Suprapubic skin (tissue), 4 donors: ENCODE measurements at regions not wholly inside any gene's neighbourhood (a gene's known extent, or its start where the extent isn't known, plus 50 kb on each side); places are given as distances from the start of the nearest gene placed in this dataset.

Experiments used
- EP300 ChIP-seq: sonication (generic); formaldehyde crosslinking; IDR thresholded peaks from one replicate; pipeline ENCODE4 v1.6.1; 2017; ENCODE audit warnings: antibody characterized with exemption
- POLR2A ChIP-seq, 2 donors: fragments of 450-650 bp; IDR thresholded peaks; one replicate each; pipeline ENCODE4 v1.6.1; 2017; ENCODE audit warnings: antibody characterized with exemption in 2 of 2, mild to moderate bottlenecking in 2 of 2, moderate library complexity in 2 of 2
- POLR2AphosphoS5 ChIP-seq, 3 donors: sonication (generic); formaldehyde crosslinking; IDR thresholded peaks; one replicate each; pipeline ENCODE4 v1.6.1; 2017; ENCODE audit warnings: antibody characterized with exemption in 3 of 3
- TF ChIP-seq, protein P1 (sequence below), 2 donors: fragments of 200-600 bp in 1 of 2; fragments of 450-650 bp in 1 of 2; sonication (generic) in 1 of 2; IDR thresholded peaks; one replicate each; pipeline ENCODE4 v1.5.1; 2016 to 2019; ENCODE audit warnings: antibody characterized with exemption in 2 of 2, mild to moderate bottlenecking in 1 of 2, moderate library complexity in 1 of 2

DNA sequence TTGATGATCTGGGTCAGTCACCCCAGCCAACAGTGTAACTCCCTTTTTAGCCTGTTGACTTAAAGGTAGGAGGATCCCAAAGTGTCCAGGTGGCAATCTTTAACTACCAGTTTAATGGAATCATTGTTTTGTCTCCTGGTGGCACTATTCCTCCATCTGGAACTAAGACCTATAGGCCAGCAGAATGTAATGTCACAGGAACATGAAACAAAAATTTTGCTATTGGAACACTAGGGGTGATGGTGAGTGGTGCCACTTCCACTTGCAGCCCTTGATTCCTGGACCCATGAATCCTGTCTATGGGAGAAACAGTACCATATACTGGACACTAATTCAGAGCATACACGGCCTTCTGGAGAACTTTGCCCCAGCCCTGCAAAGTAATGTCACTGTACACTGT is 219.5 kb upstream of the RASA1 start:
- TF ChIP-seq POLR2A (IDR thresholded peaks at IDR 0.05) (no peak), EP300 (no peak), POLR2AphosphoS5 (IDR thresholded peaks at IDR 0.05) (no peak)
- TF ChIP-seq, protein P1, sequence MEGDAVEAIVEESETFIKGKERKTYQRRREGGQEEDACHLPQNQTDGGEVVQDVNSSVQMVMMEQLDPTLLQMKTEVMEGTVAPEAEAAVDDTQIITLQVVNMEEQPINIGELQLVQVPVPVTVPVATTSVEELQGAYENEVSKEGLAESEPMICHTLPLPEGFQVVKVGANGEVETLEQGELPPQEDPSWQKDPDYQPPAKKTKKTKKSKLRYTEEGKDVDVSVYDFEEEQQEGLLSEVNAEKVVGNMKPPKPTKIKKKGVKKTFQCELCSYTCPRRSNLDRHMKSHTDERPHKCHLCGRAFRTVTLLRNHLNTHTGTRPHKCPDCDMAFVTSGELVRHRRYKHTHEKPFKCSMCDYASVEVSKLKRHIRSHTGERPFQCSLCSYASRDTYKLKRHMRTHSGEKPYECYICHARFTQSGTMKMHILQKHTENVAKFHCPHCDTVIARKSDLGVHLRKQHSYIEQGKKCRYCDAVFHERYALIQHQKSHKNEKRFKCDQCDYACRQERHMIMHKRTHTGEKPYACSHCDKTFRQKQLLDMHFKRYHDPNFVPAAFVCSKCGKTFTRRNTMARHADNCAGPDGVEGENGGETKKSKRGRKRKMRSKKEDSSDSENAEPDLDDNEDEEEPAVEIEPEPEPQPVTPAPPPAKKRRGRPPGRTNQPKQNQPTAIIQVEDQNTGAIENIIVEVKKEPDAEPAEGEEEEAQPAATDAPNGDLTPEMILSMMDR (IDR thresholded peaks at IDR 0.05), result no peak
